HepG2 (cell line): ENCODE measurements at regions not wholly inside any gene's neighbourhood (a gene's known extent, or its start where the extent isn't known, plus 50 kb on each side); places are given as distances from the start of the nearest gene placed in this dataset.
"Not testable (repeated sequence)": the region's sequence is repeated elsewhere in the genome, so short reads cannot be mapped to it uniquely, and the experiment has no call there.

Experiments used
- ATAC-seq: fragments of 200-7000 bp; cut with Tn5 transposase; 3 replicates; pipeline ENCODE4 v1.9.1; 2020; ENCODE audit warnings: mild to moderate bottlenecking, moderate library complexity
- BruUV-seq: library from RNA; stranded (reverse); fragments of 400-500 nt; replicated peaks from 2 replicates; lab custom pipeline; 2021; lab: Mats Ljungman, UMichigan
- CTCF ChIA-PET: fragments of 300-600 bp; formaldehyde crosslinking; extraction: SDS; loops from one replicate; lab custom pipeline; 2021; ENCODE audit warnings: low total read pairs, inconsistent platforms, low intra/inter-chr PET ratio; lab: Yijun Ruan, JAX
- POLR2A ChIA-PET: fragments of 350-600 bp; sonication (Branson Sonifier 250); formaldehyde crosslinking; loops from one replicate; lab custom pipeline; 2020; ENCODE audit warnings: antibody characterized with exemption, inconsistent platforms; lab: Yijun Ruan, JAX
- DNase-seq: peaks from one replicate; pipeline ENCODE4 v3.0.0-alpha.2; 2015; ENCODE audit warnings: low spot score
- FAIRE-seq: peaks from 3 replicates; lab custom pipeline; 2011; peaks lifted over from hg19 to GRCh38; lab: Jason Lieb, UNC
- H2AFZ ChIP-seq: one replicate; pipeline ENCODE4 v1.6.1; 2011; ENCODE audit warnings: low read length, inconsistent platforms
- H3K27ac ChIP-seq: fragments of 300-600 bp; 3 replicates; pipeline ENCODE4 v1.8.0; 2011; ENCODE audit warnings: mixed run types, mild to moderate bottlenecking, mixed read lengths, low read length, inconsistent platforms; ENCODE audit not compliant: insufficient read depth; ENCODE audit errors: extremely low read length
- H3K27me3 ChIP-seq, 2 experiments: fragments of 200-600 bp in 1 of 2; 2 replicates in 1 of 2; 3 replicates in 1 of 2; pipeline versions ENCODE4 v1.6.0 to v1.8.0; 2011; ENCODE audit warnings: low read length in 2 of 2, mild to moderate bottlenecking in 2 of 2, moderate library complexity in 2 of 2, inconsistent platforms in 1 of 2; ENCODE audit not compliant: insufficient read depth in 2 of 2, control insufficient read depth in 1 of 2
- H3K36me3 ChIP-seq, 2 experiments: fragments of 200-600 bp in 1 of 2; replicated peaks in 1 of 2; 2 replicates in 1 of 2; 3 replicates in 1 of 2; pipeline versions ENCODE4 v1.5.1 to v1.8.0; 2011; ENCODE audit warnings: low read length in 2 of 2, inconsistent platforms in 1 of 2; ENCODE audit not compliant: insufficient read depth in 2 of 2, control insufficient read depth in 1 of 2
- H3K4me1 ChIP-seq: 2 replicates; pipeline ENCODE4 v1.5.1; 2012; ENCODE audit warnings: low read length, inconsistent platforms; ENCODE audit not compliant: insufficient read depth
- H3K4me2 ChIP-seq: 2 replicates; pipeline ENCODE4 v1.6.0; 2011; ENCODE audit warnings: low read depth, low read length, inconsistent platforms
- H3K4me3 ChIP-seq, 3 experiments: fragments of 200-600 bp in 1 of 3; sonication (generic), shearing (Covaris generic) in 1 of 3; replicated peaks in 1 of 3; 2 replicates each; pipeline ENCODE4 v1.5.1; 2011 to 2016; ENCODE audit warnings: low read length in 3 of 3, inconsistent platforms in 2 of 3, low read depth in 2 of 3, mild to moderate bottlenecking in 2 of 3, control low read depth in 1 of 3, mixed read lengths in 1 of 3; ENCODE audit not compliant: insufficient read depth in 1 of 3
- H3K79me2 ChIP-seq: one replicate; pipeline ENCODE4 v1.6.1; 2011; ENCODE audit warnings: low read length, inconsistent platforms; ENCODE audit not compliant: insufficient read depth
- H3K9ac ChIP-seq: 2 replicates; pipeline ENCODE4 v1.6.0; 2011; ENCODE audit warnings: mild to moderate bottlenecking, low read depth, low read length, inconsistent platforms; ENCODE audit not compliant: insufficient read depth
- H3K9me3 ChIP-seq: 2 replicates; pipeline ENCODE4 v1.5.1; 2012; ENCODE audit warnings: mild to moderate bottlenecking, low read length
- H4K20me1 ChIP-seq: 2 replicates; pipeline ENCODE4 v1.6.0; 2011; ENCODE audit warnings: inconsistent platforms, mild to moderate bottlenecking, low read length, moderate library complexity; ENCODE audit not compliant: insufficient read depth
- WGBS: methylation state at CpG from one replicate; pipeline ENCODE4 v1.1.6; 2017; ENCODE audit warnings: low lambda C conversion rate; 5-methylcytosine and 5-hydroxymethylcytosine counted together
- in situ Hi-C: cut with HindIII; loops from 2 replicates; pipeline ENCODE4 v1.10.0; 2017; ENCODE audit warnings: low pct_unique_long_range_greater_than_20kb; ENCODE audit not compliant: extremely low pct_ligation_motif_present
- intact Hi-C: fragments of 100-400 bp; cut with micrococcal nuclease; formaldehyde crosslinking; loops from one replicate; pipeline ENCODE4 v1.10.0; 2022; ENCODE audit not compliant: unreplicated experiment

DNA sequence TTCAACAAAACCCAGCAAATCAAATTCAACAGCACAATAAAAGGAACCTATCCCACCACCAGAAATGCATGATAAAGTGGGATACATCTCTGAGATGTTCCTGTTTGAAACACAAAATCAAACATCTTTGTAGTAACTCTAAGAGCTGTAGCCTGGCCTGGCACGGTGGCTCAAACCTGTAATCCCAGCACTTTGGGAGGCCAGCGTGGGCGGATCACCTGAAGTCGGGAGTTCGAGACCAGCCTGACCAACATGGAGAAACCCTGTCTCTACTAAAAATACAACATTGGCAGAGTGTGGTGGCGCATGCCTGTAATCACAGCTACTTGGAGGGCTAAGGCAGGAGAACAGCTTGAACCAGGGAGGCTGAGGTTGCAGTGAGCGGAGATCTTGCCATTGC lies 202.8 kb upstream of the POTEB2 start:
- in situ Hi-C loops, CTCF ChIA-PET, FAIRE-seq: not testable (repeated sequence)

DNA sequence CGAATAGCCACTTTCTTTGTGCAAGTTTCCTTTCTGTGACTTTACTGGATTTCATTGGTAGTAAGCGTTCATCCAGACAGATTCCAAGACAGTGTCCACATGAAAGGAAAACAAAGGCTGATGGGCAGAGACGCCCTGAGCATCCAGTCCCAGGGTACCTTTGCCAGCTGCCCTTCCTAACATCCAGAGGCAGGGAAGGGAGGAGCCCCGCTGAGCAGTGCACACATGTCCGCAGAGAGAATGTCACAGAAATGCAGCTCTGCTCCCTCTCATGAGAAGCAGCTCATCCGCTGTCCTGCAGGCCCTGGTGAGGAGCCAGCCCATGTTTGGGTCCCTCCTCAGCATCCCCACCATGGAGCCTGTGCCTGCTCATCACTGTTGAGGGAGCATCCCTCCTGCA lies 197.4 kb upstream of the POTEB2 start:
- H3K36me3 ChIP-seq, H3K79me2 ChIP-seq, H3K4me2 ChIP-seq, BruUV-seq, H2AFZ ChIP-seq, H3K9ac ChIP-seq, DNase-seq, FAIRE-seq, H3K27ac ChIP-seq, H3K4me1 ChIP-seq, H3K27me3 ChIP-seq, intact Hi-C loops, H3K4me3 ChIP-seq, H4K20me1 ChIP-seq, in situ Hi-C loops, CTCF ChIA-PET, ATAC-seq, POLR2A ChIA-PET, H3K9me3 ChIP-seq: not testable (repeated sequence)
- WGBS, result 0% methylated on average over 3 of the region's 6 CpGs

More for the DNA sequence above, 202.8 kb upstream of the POTEB2 start:
- BruUV-seq, H3K9ac ChIP-seq, DNase-seq, H3K27me3 ChIP-seq, H4K20me1 ChIP-seq, H3K79me2 ChIP-seq, H3K36me3 ChIP-seq, H3K4me2 ChIP-seq, H3K4me3 ChIP-seq, intact Hi-C loops, POLR2A ChIA-PET, H3K9me3 ChIP-seq, H2AFZ ChIP-seq, H3K27ac ChIP-seq, ATAC-seq, H3K4me1 ChIP-seq: not testable (repeated sequence)
- WGBS, result no CpG with 5 or more reads among the region's 7 CpGs

DNA sequence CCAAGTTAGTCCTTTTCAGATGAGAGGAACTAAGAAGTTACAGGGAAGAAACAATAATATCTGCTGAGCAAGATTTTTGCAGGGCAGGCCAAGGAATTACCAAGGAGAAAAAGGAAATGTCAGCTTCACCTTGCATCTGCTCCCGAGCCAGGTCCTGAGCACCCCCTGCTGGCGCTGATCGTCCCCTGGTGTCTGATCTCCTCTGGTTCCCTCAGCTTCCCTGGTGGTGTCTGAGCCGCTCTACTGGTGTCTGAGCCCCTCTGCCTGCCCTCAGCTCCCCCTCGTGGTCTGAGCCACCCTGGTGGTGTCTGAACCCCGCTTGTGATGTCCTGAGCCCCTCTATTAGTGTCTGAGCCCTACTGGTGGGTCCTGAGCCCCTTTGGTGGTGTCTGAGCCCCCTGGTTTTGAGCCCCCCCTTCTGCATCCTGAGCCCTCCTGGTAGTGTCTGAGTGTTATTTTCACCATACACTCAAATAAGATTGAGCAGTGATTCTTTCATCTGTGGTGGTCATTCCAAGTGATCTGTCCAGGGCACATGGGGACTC lies 196.6 kb upstream of the POTEB2 start:
- FAIRE-seq, BruUV-seq: not testable (repeated sequence)
- WGBS, result no CpG with 5 or more reads among the region's 6 CpGs

DNA sequence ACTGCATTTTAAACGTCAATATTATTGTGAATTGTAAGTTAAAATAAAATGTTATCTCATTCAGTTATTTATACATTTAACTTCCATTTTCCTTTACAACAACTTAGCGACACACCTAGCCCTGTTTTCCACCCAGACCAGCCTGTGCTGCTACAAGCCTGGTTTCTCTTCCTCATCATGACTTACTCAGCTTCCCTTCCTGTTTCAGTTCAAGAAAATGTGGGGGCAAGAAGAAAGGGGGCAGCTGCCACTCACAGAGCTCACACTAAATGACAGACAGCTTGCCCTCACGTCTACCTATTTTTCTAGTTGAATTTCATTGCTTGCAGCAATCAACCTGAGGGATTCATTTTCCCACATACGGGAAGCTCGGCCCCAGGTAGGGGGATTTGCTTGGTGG lies 185.8 kb upstream of the POTEB2 start:
- in situ Hi-C loops, H3K4me1 ChIP-seq, ATAC-seq, CTCF ChIA-PET, H3K4me3 ChIP-seq, H3K27me3 ChIP-seq, H3K36me3 ChIP-seq, intact Hi-C loops, H4K20me1 ChIP-seq, H3K9me3 ChIP-seq, H3K27ac ChIP-seq, H2AFZ ChIP-seq, H3K9ac ChIP-seq, FAIRE-seq, H3K4me2 ChIP-seq, BruUV-seq, POLR2A ChIA-PET, DNase-seq, H3K79me2 ChIP-seq: not testable (repeated sequence)
- WGBS, result no CpG with 5 or more reads among the region's 5 CpGs

More for the DNA sequence above, 196.6 kb upstream of the POTEB2 start:
- DNase-seq, POLR2A ChIA-PET, intact Hi-C loops, ATAC-seq, H3K4me3 ChIP-seq, H3K9ac ChIP-seq, H3K79me2 ChIP-seq, in situ Hi-C loops, H2AFZ ChIP-seq, H3K9me3 ChIP-seq, CTCF ChIA-PET, H3K36me3 ChIP-seq, H3K27me3 ChIP-seq, H3K27ac ChIP-seq, H3K4me1 ChIP-seq, H4K20me1 ChIP-seq, H3K4me2 ChIP-seq: not testable (repeated sequence)
